HG03460 (cell line): ENCODE measurements at regions not wholly inside any gene's neighbourhood (a gene's known extent, or its start where the extent isn't known, plus 50 kb on each side); places are given as distances from the start of the nearest gene placed in this dataset.

Source experiments
- ATAC-seq: cut with Tn5 transposase; IDR thresholded peaks from one replicate; pipeline ENCODE4 v1.9.1; 2021; ENCODE audit not compliant: unreplicated experiment

GRCh38 chr11:64456509-64457320 is 97.8 kb downstream of the RPS6KA4 start:
- ATAC-seq: no peak

GRCh38 chr11:64457416-64458010 is 98.2 kb upstream of the SLC22A11 start:
- no peak for ATAC-seq

GRCh38 chr11:64458997-64459396 is 96.7 kb upstream of the SLC22A11 start:
- ATAC-seq: no peak

- ATAC-seq: no peak
Observed at GRCh38 chr11:64459609-64460008, 96.1 kb upstream of the SLC22A11 start.

- ATAC-seq: no peak
Observed at GRCh38 chr11:64461081-64461480, 94.7 kb upstream of the SLC22A11 start.

GRCh38 chr11:64466115-64466718 is 89.5 kb upstream of the SLC22A11 start:
- ATAC-seq: no peak

- ATAC-seq: no peak
Observed at GRCh38 chr11:64469288-64469687, 86.5 kb upstream of the SLC22A11 start.

- ATAC-seq: no peak
Observed at GRCh38 chr11:64472593-64473455, 82.9 kb upstream of the SLC22A11 start.

- ATAC-seq: no peak
Observed at GRCh38 chr11:64474680-64475079, 81.1 kb upstream of the SLC22A11 start.

GRCh38 chr11:64475145-64475544 is 80.6 kb upstream of the SLC22A11 start:
- ATAC-seq: no peak

GRCh38 chr11:64476881-64477280 is 78.9 kb upstream of the SLC22A11 start:
- ATAC-seq: no peak

- no peak for ATAC-seq
Observed at GRCh38 chr11:64477675-64478074, 78.1 kb upstream of the SLC22A11 start.

- ATAC-seq: no peak
Observed at GRCh38 chr11:64482588-64482987, 73.2 kb upstream of the SLC22A11 start.

- no peak for ATAC-seq
Observed at GRCh38 chr11:64484191-64485022, 71.3 kb upstream of the SLC22A11 start.

- ATAC-seq: no peak
Observed at GRCh38 chr11:64485074-64485473, 70.7 kb upstream of the SLC22A11 start.

GRCh38 chr11:64489831-64490441 is 65.8 kb upstream of the SLC22A11 start:
- ATAC-seq: no peak

- no peak for ATAC-seq
Observed at GRCh38 chr11:64490562-64491216, 65.1 kb upstream of the SLC22A11 start.

- no peak for ATAC-seq
Observed at GRCh38 chr11:64492561-64492960, 63.2 kb upstream of the SLC22A11 start.

- ATAC-seq: no peak
Observed at GRCh38 chr11:64498136-64498535, 57.6 kb upstream of the SLC22A11 start.
